CD4-positive, alpha-beta T cell treated with Interferon gamma for 1 hour (primary cell): ENCODE measurements at regions not wholly inside any gene's neighbourhood (a gene's known extent, or its start where the extent isn't known, plus 50 kb on each side); places are given as distances from the start of the nearest gene placed in this dataset.

Experiments
- DNase-seq: peaks from one replicate; pipeline ENCODE4 v3.0.0-alpha.2; 2020

GRCh38 chr18:34595690-34596089 lies 114.4 kb upstream of the DTNA start:
- DNase-seq: no peak

GRCh38 chr18:34598120-34598635 lies 111.9 kb upstream of the DTNA start:
- DNase-seq: no peak

GRCh38 chr18:34600158-34600557 lies 109.9 kb upstream of the DTNA start:
- DNase-seq: no peak

- DNase-seq: no peak
Measured at GRCh38 chr18:34600874-34601656, 109.0 kb upstream of the DTNA start.

- DNase-seq: no peak
Measured at GRCh38 chr18:34604591-34604990, 105.5 kb upstream of the DTNA start.

- DNase-seq: no peak
Measured at GRCh38 chr18:34606851-34607250, 103.2 kb upstream of the DTNA start.

GRCh38 chr18:34608064-34608463 lies 102.0 kb upstream of the DTNA start:
- no peak for DNase-seq

GRCh38 chr18:34609986-34610648 lies 100.0 kb upstream of the DTNA start:
- DNase-seq: no peak

- DNase-seq: no peak
Measured at GRCh38 chr18:34611904-34612303, 98.2 kb upstream of the DTNA start.

- DNase-seq: no peak
Measured at GRCh38 chr18:34620258-34620861, 89.7 kb upstream of the DTNA start.

- DNase-seq: no peak
Measured at GRCh38 chr18:34623557-34623956, 86.5 kb upstream of the DTNA start.

GRCh38 chr18:34624551-34624950 lies 85.5 kb upstream of the DTNA start:
- DNase-seq: no peak

- no peak for DNase-seq
Measured at GRCh38 chr18:34626404-34627136, 83.5 kb upstream of the DTNA start.

GRCh38 chr18:34627137-34627920 lies 82.8 kb upstream of the DTNA start:
- no peak for DNase-seq

GRCh38 chr18:34631093-34631966 lies 78.8 kb upstream of the DTNA start:
- DNase-seq: no peak

GRCh38 chr18:34632321-34632720 lies 77.8 kb upstream of the DTNA start:
- DNase-seq: no peak

GRCh38 chr18:34633368-34633767 lies 76.7 kb upstream of the DTNA start:
- DNase-seq: no peak

GRCh38 chr18:34637094-34637801 lies 72.8 kb upstream of the DTNA start:
- no peak for DNase-seq

GRCh38 chr18:34639687-34640086 lies 70.4 kb upstream of the DTNA start:
- no peak for DNase-seq

- DNase-seq: no peak
Measured at GRCh38 chr18:34640276-34640675, 69.8 kb upstream of the DTNA start.

GRCh38 chr18:34643989-34644388 lies 66.1 kb upstream of the DTNA start:
- no peak for DNase-seq
